HepG2 (cell line): ENCODE measurements at regions not wholly inside any gene's neighbourhood (a gene's known extent, or its start where the extent isn't known, plus 50 kb on each side); places are given as distances from the start of the nearest gene placed in this dataset.

Source experiments
- ATAC-seq: fragments of 200-7000 bp; cut with Tn5 transposase; 3 replicates; pipeline ENCODE4 v1.9.1; 2020; ENCODE audit warnings: mild to moderate bottlenecking, moderate library complexity
- BruUV-seq: library from RNA; stranded (reverse); fragments of 400-500 nt; replicated peaks from 2 replicates; lab custom pipeline; 2021; lab: Mats Ljungman, UMichigan
- CTCF ChIA-PET: fragments of 300-600 bp; formaldehyde crosslinking; extraction: SDS; loops from one replicate; lab custom pipeline; 2021; ENCODE audit warnings: low total read pairs, inconsistent platforms, low intra/inter-chr PET ratio; lab: Yijun Ruan, JAX
- POLR2A ChIA-PET: fragments of 350-600 bp; sonication (Branson Sonifier 250); formaldehyde crosslinking; loops from one replicate; lab custom pipeline; 2020; ENCODE audit warnings: antibody characterized with exemption, inconsistent platforms; lab: Yijun Ruan, JAX
- DNase-seq: peaks from one replicate; pipeline ENCODE4 v3.0.0-alpha.2; 2015; ENCODE audit warnings: low spot score
- FAIRE-seq: peaks from 3 replicates; lab custom pipeline; 2011; peaks lifted over from hg19 to GRCh38; lab: Jason Lieb, UNC
- H2AFZ ChIP-seq: one replicate; pipeline ENCODE4 v1.6.1; 2011; ENCODE audit warnings: low read length, inconsistent platforms
- H3K27ac ChIP-seq: fragments of 300-600 bp; 3 replicates; pipeline ENCODE4 v1.8.0; 2011; ENCODE audit warnings: mixed run types, mild to moderate bottlenecking, mixed read lengths, low read length, inconsistent platforms; ENCODE audit not compliant: insufficient read depth; ENCODE audit errors: extremely low read length
- H3K27me3 ChIP-seq, 2 experiments: fragments of 200-600 bp in 1 of 2; 2 replicates in 1 of 2; 3 replicates in 1 of 2; pipeline versions ENCODE4 v1.6.0 to v1.8.0; 2011; ENCODE audit warnings: low read length in 2 of 2, mild to moderate bottlenecking in 2 of 2, moderate library complexity in 2 of 2, inconsistent platforms in 1 of 2; ENCODE audit not compliant: insufficient read depth in 2 of 2, control insufficient read depth in 1 of 2
- H3K36me3 ChIP-seq, 2 experiments: fragments of 200-600 bp in 1 of 2; replicated peaks in 1 of 2; 2 replicates in 1 of 2; 3 replicates in 1 of 2; pipeline versions ENCODE4 v1.5.1 to v1.8.0; 2011; ENCODE audit warnings: low read length in 2 of 2, inconsistent platforms in 1 of 2; ENCODE audit not compliant: insufficient read depth in 2 of 2, control insufficient read depth in 1 of 2
- H3K4me1 ChIP-seq: 2 replicates; pipeline ENCODE4 v1.5.1; 2012; ENCODE audit warnings: low read length, inconsistent platforms; ENCODE audit not compliant: insufficient read depth
- H3K4me2 ChIP-seq: 2 replicates; pipeline ENCODE4 v1.6.0; 2011; ENCODE audit warnings: low read depth, low read length, inconsistent platforms
- H3K4me3 ChIP-seq, 3 experiments: fragments of 200-600 bp in 1 of 3; sonication (generic), shearing (Covaris generic) in 1 of 3; replicated peaks in 1 of 3; 2 replicates each; pipeline ENCODE4 v1.5.1; 2011 to 2016; ENCODE audit warnings: low read length in 3 of 3, inconsistent platforms in 2 of 3, low read depth in 2 of 3, mild to moderate bottlenecking in 2 of 3, control low read depth in 1 of 3, mixed read lengths in 1 of 3; ENCODE audit not compliant: insufficient read depth in 1 of 3
- H3K79me2 ChIP-seq: one replicate; pipeline ENCODE4 v1.6.1; 2011; ENCODE audit warnings: low read length, inconsistent platforms; ENCODE audit not compliant: insufficient read depth
- H3K9ac ChIP-seq: 2 replicates; pipeline ENCODE4 v1.6.0; 2011; ENCODE audit warnings: mild to moderate bottlenecking, low read depth, low read length, inconsistent platforms; ENCODE audit not compliant: insufficient read depth
- H3K9me3 ChIP-seq: 2 replicates; pipeline ENCODE4 v1.5.1; 2012; ENCODE audit warnings: mild to moderate bottlenecking, low read length
- H4K20me1 ChIP-seq: 2 replicates; pipeline ENCODE4 v1.6.0; 2011; ENCODE audit warnings: inconsistent platforms, mild to moderate bottlenecking, low read length, moderate library complexity; ENCODE audit not compliant: insufficient read depth
- GMEB1 ChIP-seq: sonication (generic); formaldehyde crosslinking; IDR thresholded peaks from 2 replicates; pipeline ENCODE4 v1.5.1; 2020; ENCODE audit warnings: missing genetic modification reagents, mild to moderate bottlenecking, borderline replicate concordance
- HNF1A ChIP-seq, 2 experiments: sonication (generic) in 1 of 2; formaldehyde crosslinking in 1 of 2; IDR thresholded peaks; 2 replicates each; pipeline versions ENCODE4 v1.4.0 to v1.6.1; 2016 to 2020; ENCODE audit warnings: borderline replicate concordance in 1 of 2, low read depth in 1 of 2, mild to moderate bottlenecking in 1 of 2, missing genetic modification reagents in 1 of 2
- MIER3 ChIP-seq: IDR thresholded peaks from 2 replicates; pipeline ENCODE4 v1.6.1; 2016; ENCODE audit warnings: missing compliant biosample characterization, borderline replicate concordance
- U2AF1 ChIP-seq: fragments of 200-400 bp; formaldehyde crosslinking; optimal IDR thresholded peaks from 2 replicates; pipeline ENCODE3; 2017; ENCODE audit warnings: mild to moderate bottlenecking, low read depth, low read length
- ZFYVE20 ChIP-seq: sonication (generic); formaldehyde crosslinking; IDR thresholded peaks from 2 replicates; pipeline ENCODE4 v1.8.0; 2023; ENCODE audit warnings: low read depth, mild to moderate bottlenecking, moderate library complexity, missing genetic modification reagents, borderline replicate concordance
- ZKSCAN1 ChIP-seq: fragments of 150-350 bp; IDR thresholded peaks from 2 replicates; pipeline ENCODE4 v1.6.1; 2014; ENCODE audit warnings: low read length
- ZMYM3 ChIP-seq: sonication (generic); formaldehyde crosslinking; IDR thresholded peaks from 2 replicates; pipeline ENCODE4 v1.5.1; 2020; ENCODE audit warnings: mild to moderate bottlenecking, missing genetic modification reagents
- ZNF138 ChIP-seq: sonication (generic); formaldehyde crosslinking; IDR thresholded peaks from 2 replicates; pipeline ENCODE4 v1.5.0; 2020; ENCODE audit warnings: mild to moderate bottlenecking, low read depth, missing genetic modification reagents
- ZNF160 ChIP-seq: sonication (generic); formaldehyde crosslinking; IDR thresholded peaks from 2 replicates; pipeline ENCODE4 v1.8.0; 2022; ENCODE audit warnings: mild to moderate bottlenecking, inconsistent platforms, missing genetic modification reagents
- ZNF446 ChIP-seq: sonication (generic); formaldehyde crosslinking; IDR thresholded peaks from 2 replicates; pipeline ENCODE4 v1.5.0; 2020; ENCODE audit warnings: mild to moderate bottlenecking, missing genetic modification reagents
- ZNF646 ChIP-seq: sonication (generic); formaldehyde crosslinking; IDR thresholded peaks from 2 replicates; pipeline ENCODE4 v1.9.0; 2021; ENCODE audit warnings: mild to moderate bottlenecking, missing genetic modification reagents
- WGBS: methylation state at CpG from one replicate; pipeline ENCODE4 v1.1.6; 2017; ENCODE audit warnings: low lambda C conversion rate; 5-methylcytosine and 5-hydroxymethylcytosine counted together
- in situ Hi-C: cut with HindIII; loops from 2 replicates; pipeline ENCODE4 v1.10.0; 2017; ENCODE audit warnings: low pct_unique_long_range_greater_than_20kb; ENCODE audit not compliant: extremely low pct_ligation_motif_present
- intact Hi-C: fragments of 100-400 bp; cut with micrococcal nuclease; formaldehyde crosslinking; loops from one replicate; pipeline ENCODE4 v1.10.0; 2022; ENCODE audit not compliant: unreplicated experiment

GRCh38 chr10:71006506-71006905, 118.1 kb upstream of the PCBD1 start (continued):
- TF ChIP-seq GMEB1 (CRISPR knock-in tag) (no peak), ZMYM3 (no peak)

GRCh38 chr10:71007516-71007915, 119.2 kb upstream of the PCBD1 start:
- Histone ChIP-seq H3K4me3 (no peak overlapping the region), H3K27ac (no peak overlapping the region), H3K36me3 (no peaks in the 10 kb centered on the region), H3K9me3 (no peaks in the 10 kb centered on the region), H3K79me2 (no peaks in the 10 kb centered on the region), H4K20me1 (no peaks in the 10 kb centered on the region), H3K9ac (no peak overlapping the region), H3K4me1 (no peaks in the 10 kb centered on the region), H3K27me3 (peaks cover 1 to 19% of the 10 kb centered on the region in 2 experiments; a peak in 3 of 5 replicates), H2AFZ (no peak overlapping the region), H3K4me2 (no peak overlapping the region)
- FAIRE-seq (no peak), DNase-seq (no peak), ATAC-seq (no peak)
- intact Hi-C loops (no loop called here), in situ Hi-C loops (no loop called here)
- CTCF ChIA-PET, result no interaction called here
- no CpG with 5 or more reads among the region's 4 CpGs for WGBS
- no TSS peak for BruUV-seq
- POLR2A ChIA-PET, result no interaction called here
- TF ChIP-seq U2AF1, result no peak
- no peak for TF ChIP-seq ZNF446 (CRISPR knock-in tag)
- TF ChIP-seq ZNF138, result no peak
- no peak for TF ChIP-seq ZNF646 (CRISPR knock-in tag)
- TF ChIP-seq MIER3 (CRISPR knock-in tag), result no peak
- no peak for TF ChIP-seq ZFYVE20 (CRISPR knock-in tag)
- TF ChIP-seq ZNF160 (CRISPR knock-in tag), result no peak
- no peak for TF ChIP-seq HNF1A (IDR thresholded peaks at IDR 0.05; ENCODE audit: low read depth)
- no peak for TF ChIP-seq HNF1A (CRISPR knock-in tag; IDR thresholded peaks at IDR 0.05; ENCODE audit: borderline replicate concordance)
- TF ChIP-seq ZKSCAN1, result no peak
